Lower leg skin (tissue), 3 donors: ENCODE measurements at regions not wholly inside any gene's neighbourhood (a gene's known extent, or its start where the extent isn't known, plus 50 kb on each side); places are given as distances from the start of the nearest gene placed in this dataset.

Source experiments
- CTCF ChIP-seq, 3 donors: fragments of 450-650 bp; IDR thresholded peaks; one replicate each; pipeline ENCODE4 v1.5.1; 2016; ENCODE audit warnings: antibody characterized with exemption in 3 of 3, mild to moderate bottlenecking in 3 of 3, moderate library complexity in 2 of 3
- POLR2A ChIP-seq, 2 donors: fragments of 450-650 bp; IDR thresholded peaks; one replicate each; pipeline ENCODE4 v1.6.1; 2016 to 2017; ENCODE audit warnings: antibody characterized with exemption in 2 of 2, mild to moderate bottlenecking in 1 of 2, moderate library complexity in 1 of 2

- TF ChIP-seq CTCF (IDR thresholded peaks at IDR 0.05) = no peak
- no peak for TF ChIP-seq POLR2A (IDR thresholded peaks at IDR 0.05)
These were observed 132.3 kb downstream of the MTPAP start for GRCh38 chr10:30216821-30217220.
